DND-41 (cell line): ENCODE measurements at regions not wholly inside any gene's neighbourhood (a gene's known extent, or its start where the extent isn't known, plus 50 kb on each side); places are given as distances from the start of the nearest gene placed in this dataset.

Experiments used
- EZH2 ChIP-seq: IDR thresholded peaks from 3 replicates; pipeline ENCODE4 v1.6.1; 2012; ENCODE audit warnings: borderline replicate concordance, low read depth, mild to moderate bottlenecking, moderate library complexity, low read length, inconsistent platforms; ENCODE audit not compliant: severe bottlenecking
- TF ChIP-seq, protein P1 (sequence below): IDR thresholded peaks from 2 replicates; pipeline ENCODE4 v1.5.1; 2012; ENCODE audit warnings: borderline replicate concordance, low read length, moderate library complexity, mild to moderate bottlenecking; ENCODE audit not compliant: poor library complexity, severe bottlenecking; ENCODE audit errors: extremely low read depth

DNA sequence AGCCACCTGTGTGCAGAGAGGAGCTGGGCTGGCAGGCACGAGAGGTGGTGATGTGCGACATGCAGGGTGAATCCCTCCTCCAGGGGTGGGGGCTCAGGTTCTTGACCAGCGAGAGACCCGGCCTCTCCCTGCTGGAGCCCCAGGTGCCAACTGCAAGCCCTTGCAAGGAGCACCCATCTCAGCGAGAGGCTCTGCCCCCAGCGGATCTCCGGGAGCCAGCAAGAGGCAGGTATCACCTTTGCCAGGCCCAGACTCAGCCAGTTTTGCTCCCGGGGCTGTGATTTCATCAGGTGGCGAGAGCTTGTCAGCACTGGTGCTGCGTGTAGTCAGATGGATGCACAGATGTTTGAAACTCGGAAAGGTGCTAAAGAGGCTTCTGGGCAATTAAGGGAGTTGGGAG lies 87.7 kb downstream of the TFAP2C start:
- TF ChIP-seq, protein P1, sequence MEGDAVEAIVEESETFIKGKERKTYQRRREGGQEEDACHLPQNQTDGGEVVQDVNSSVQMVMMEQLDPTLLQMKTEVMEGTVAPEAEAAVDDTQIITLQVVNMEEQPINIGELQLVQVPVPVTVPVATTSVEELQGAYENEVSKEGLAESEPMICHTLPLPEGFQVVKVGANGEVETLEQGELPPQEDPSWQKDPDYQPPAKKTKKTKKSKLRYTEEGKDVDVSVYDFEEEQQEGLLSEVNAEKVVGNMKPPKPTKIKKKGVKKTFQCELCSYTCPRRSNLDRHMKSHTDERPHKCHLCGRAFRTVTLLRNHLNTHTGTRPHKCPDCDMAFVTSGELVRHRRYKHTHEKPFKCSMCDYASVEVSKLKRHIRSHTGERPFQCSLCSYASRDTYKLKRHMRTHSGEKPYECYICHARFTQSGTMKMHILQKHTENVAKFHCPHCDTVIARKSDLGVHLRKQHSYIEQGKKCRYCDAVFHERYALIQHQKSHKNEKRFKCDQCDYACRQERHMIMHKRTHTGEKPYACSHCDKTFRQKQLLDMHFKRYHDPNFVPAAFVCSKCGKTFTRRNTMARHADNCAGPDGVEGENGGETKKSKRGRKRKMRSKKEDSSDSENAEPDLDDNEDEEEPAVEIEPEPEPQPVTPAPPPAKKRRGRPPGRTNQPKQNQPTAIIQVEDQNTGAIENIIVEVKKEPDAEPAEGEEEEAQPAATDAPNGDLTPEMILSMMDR = no peak
- TF ChIP-seq EZH2 = no peak
